ENCODE measurements at regions not wholly inside any gene's neighbourhood (a gene's known extent, or its start where the extent isn't known, plus 50 kb on each side); places are given as distances from the start of the nearest gene placed in this dataset.

DNA sequence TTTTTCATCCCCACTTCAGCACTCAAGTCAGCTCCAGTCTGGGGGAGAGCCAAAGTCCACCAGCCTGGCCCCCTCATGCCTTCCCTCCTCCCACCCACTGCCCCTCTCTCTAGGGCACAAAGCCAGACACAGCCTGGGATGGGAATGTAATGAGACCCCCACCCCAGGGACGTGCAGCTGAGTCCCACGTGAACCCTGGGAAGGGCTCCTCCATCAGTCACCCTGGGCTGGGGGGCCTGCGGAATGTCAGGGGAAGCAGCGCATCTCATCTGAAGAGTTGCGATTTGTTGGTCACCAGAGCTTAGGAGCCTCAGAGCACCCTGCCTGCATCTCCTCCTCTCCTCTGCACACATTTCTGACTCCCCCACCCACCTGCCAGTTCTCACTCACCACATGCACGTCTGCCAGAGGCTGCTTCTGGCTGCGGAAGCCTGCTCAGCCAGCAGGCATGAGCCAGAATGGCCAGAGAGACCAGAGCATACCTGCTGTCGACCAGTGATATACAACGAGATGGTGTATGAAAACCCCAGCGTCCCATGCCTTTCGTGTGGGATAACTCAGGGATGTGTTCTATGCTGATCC lies 167.1 kb upstream of the TOP1 start:
- H3K27me3 ChIP-seq (ENCODE audit: insufficient read depth, low read length), result peaks cover 5% of the 10 kb centered on the region
- no peaks in the 10 kb centered on the region for H3K9me3 ChIP-seq (ENCODE audit: low read depth, low read length)
- no peaks in the 10 kb centered on the region for H3K36me3 ChIP-seq (ENCODE audit: insufficient read depth, low read length)
- no peak for TF ChIP-seq CTCF (IDR thresholded peaks at IDR 0.05; ENCODE audit: extremely low read depth, low read depth, low read length)
- H3K4me3 ChIP-seq (ENCODE audit: insufficient read depth, low read length), result no peak overlapping the region
- H3K27ac ChIP-seq (ENCODE audit: low read depth, low read length), result no peak overlapping the region
- no peaks in the 10 kb centered on the region for H4K20me1 ChIP-seq (ENCODE audit: insufficient read depth, low read length)
- H3K4me1 ChIP-seq (ENCODE audit: insufficient read depth, low read length), result peaks cover 10% of the 10 kb centered on the region
- no peak for DNase-seq (ENCODE audit: insufficient read length, low spot score, missing footprints)
- no peak overlapping the region for H3K4me2 ChIP-seq (ENCODE audit: insufficient read depth, low read length)
- H2AFZ ChIP-seq (ENCODE audit: low read length), result no peak overlapping the region
- H3K79me2 ChIP-seq (ENCODE audit: insufficient read depth, low read length), result no peaks in the 10 kb centered on the region

- Histone ChIP-seq H3K4me1 (ENCODE audit: insufficient read depth, low read length) (peaks cover 13% of the 10 kb centered on the region), H3K4me2 (ENCODE audit: insufficient read depth, low read length) (no peak overlapping the region), H3K79me2 (ENCODE audit: insufficient read depth, low read length) (no peaks in the 10 kb centered on the region), H3K27ac (ENCODE audit: low read depth, low read length) (no peak overlapping the region), H3K36me3 (ENCODE audit: insufficient read depth, low read length) (no peaks in the 10 kb centered on the region), H4K20me1 (ENCODE audit: insufficient read depth, low read length) (no peaks in the 10 kb centered on the region), H3K9me3 (ENCODE audit: low read depth, low read length) (no peaks in the 10 kb centered on the region), H2AFZ (ENCODE audit: low read length) (no peak overlapping the region), H3K27me3 (ENCODE audit: insufficient read depth, low read length) (peaks cover 2% of the 10 kb centered on the region), H3K4me3 (ENCODE audit: insufficient read depth, low read length) (no peak overlapping the region)
- no peak for TF ChIP-seq CTCF (IDR thresholded peaks at IDR 0.05; ENCODE audit: extremely low read depth, low read depth, low read length)
- peak; percentile 48 for DNase-seq (ENCODE audit: insufficient read length, low spot score, missing footprints)
Measured at GRCh38 chr20:40863355-40863919, 165.2 kb upstream of the TOP1 start.

DNA sequence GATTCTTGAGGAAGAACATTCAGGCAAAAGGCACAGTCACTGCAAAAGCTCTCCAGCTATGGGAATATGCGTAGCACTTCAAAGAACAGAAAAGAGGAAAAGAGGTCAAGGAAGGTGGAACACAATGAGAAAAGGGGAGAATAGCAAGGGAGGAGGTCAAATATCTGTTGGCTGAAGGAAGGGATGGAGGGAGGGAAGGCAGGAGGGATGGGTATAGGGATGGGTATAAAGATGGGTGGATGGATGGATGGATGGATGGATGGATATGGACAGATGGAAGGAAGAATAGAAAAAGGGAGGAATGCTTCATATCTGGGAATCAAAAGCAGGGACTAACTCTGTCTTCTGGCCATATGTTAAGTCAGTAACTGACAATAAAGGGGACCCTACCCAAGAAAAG lies 164.2 kb upstream of the TOP1 start:
- Histone ChIP-seq H3K27ac (ENCODE audit: low read depth, low read length) (no peak overlapping the region), H3K36me3 (ENCODE audit: insufficient read depth, low read length) (no peaks in the 10 kb centered on the region), H3K4me2 (ENCODE audit: insufficient read depth, low read length) (no peak overlapping the region), H3K4me1 (ENCODE audit: insufficient read depth, low read length) (peaks cover 22% of the 10 kb centered on the region), H4K20me1 (ENCODE audit: insufficient read depth, low read length) (no peaks in the 10 kb centered on the region), H3K79me2 (ENCODE audit: insufficient read depth, low read length) (no peaks in the 10 kb centered on the region), H3K9me3 (ENCODE audit: low read depth, low read length) (no peaks in the 10 kb centered on the region), H3K27me3 (ENCODE audit: insufficient read depth, low read length) (peaks cover 2% of the 10 kb centered on the region), H2AFZ (ENCODE audit: low read length) (no peak overlapping the region), H3K4me3 (ENCODE audit: insufficient read depth, low read length) (no peak overlapping the region)
- no peak for DNase-seq (ENCODE audit: insufficient read length, low spot score, missing footprints)
- no peak for TF ChIP-seq CTCF (IDR thresholded peaks at IDR 0.05; ENCODE audit: extremely low read depth, low read depth, low read length)

GRCh38 chr20:40865095-40865494 lies 163.5 kb upstream of the TOP1 start:
- Histone ChIP-seq H3K4me2 (ENCODE audit: insufficient read depth, low read length) (no peak overlapping the region), H3K79me2 (ENCODE audit: insufficient read depth, low read length) (no peaks in the 10 kb centered on the region), H3K27me3 (ENCODE audit: insufficient read depth, low read length) (peaks cover 2% of the 10 kb centered on the region), H3K27ac (ENCODE audit: low read depth, low read length) (no peak overlapping the region), H4K20me1 (ENCODE audit: insufficient read depth, low read length) (no peaks in the 10 kb centered on the region), H3K9me3 (ENCODE audit: low read depth, low read length) (no peaks in the 10 kb centered on the region), H3K36me3 (ENCODE audit: insufficient read depth, low read length) (no peaks in the 10 kb centered on the region), H3K4me1 (ENCODE audit: insufficient read depth, low read length) (peaks cover 20% of the 10 kb centered on the region), H2AFZ (ENCODE audit: low read length) (no peak overlapping the region), H3K4me3 (ENCODE audit: insufficient read depth, low read length) (no peak overlapping the region)
- no peak for DNase-seq (ENCODE audit: insufficient read length, low spot score, missing footprints)
- no peak for TF ChIP-seq CTCF (IDR thresholded peaks at IDR 0.05; ENCODE audit: extremely low read depth, low read depth, low read length)

Measured in osteoblast (primary cell).